Heart right ventricle (tissue), 16 donors: ENCODE measurements at regions not wholly inside any gene's neighbourhood (a gene's known extent, or its start where the extent isn't known, plus 50 kb on each side); places are given as distances from the start of the nearest gene placed in this dataset.

Source experiments
- ATAC-seq, 8 donors: fragments of 200-7000 bp; cut with Tn5 transposase; one replicate each; pipeline ENCODE4 v1.9.1; 2020; ENCODE audit warnings: mild to moderate bottlenecking in 8 of 8, moderate library complexity in 8 of 8, moderate number of reproducible peaks in 1 of 8
- DNase-seq, 2 donors: peaks; one replicate each; pipeline ENCODE4 v3.0.0-alpha.2; 2020
- H3K27ac ChIP-seq, 10 donors: fragments of 200-600 bp; sonication (generic) in 2 of 10; one replicate each; pipeline versions ENCODE4 v1.5.0 to v1.8.0; 2020 to 2022; ENCODE audit warnings: mild to moderate bottlenecking in 3 of 10
- H3K27me3 ChIP-seq, 7 donors: fragments of 200-600 bp; one replicate each; pipeline ENCODE4 v1.8.0; 2021 to 2022; ENCODE audit warnings: mild to moderate bottlenecking in 2 of 7
- H3K36me3 ChIP-seq, 9 donors: fragments of 200-600 bp; sonication (generic) in 1 of 9; one replicate each; pipeline versions ENCODE4 v1.5.0 to v1.8.0; 2020 to 2022; ENCODE audit warnings: mild to moderate bottlenecking in 2 of 9
- H3K4me1 ChIP-seq, 9 donors: fragments of 200-600 bp; sonication (generic) in 1 of 9; one replicate each; pipeline versions ENCODE4 v1.5.0 to v1.8.0; 2020 to 2022; ENCODE audit warnings: mild to moderate bottlenecking in 4 of 9
- H3K4me3 ChIP-seq, 10 donors: fragments of 200-600 bp; sonication (generic) in 2 of 10; one replicate each; pipeline versions ENCODE4 v1.5.0 to v1.8.0; 2020 to 2022; ENCODE audit warnings: mild to moderate bottlenecking in 7 of 10, moderate library complexity in 2 of 10
- H3K9me3 ChIP-seq, 11 donors: fragments of 200-600 bp in 10 of 11; sonication (generic) in 2 of 11; one replicate each; pipeline versions ENCODE4 v1.5.0 to v1.8.0; 2013 to 2022; ENCODE audit warnings: mild to moderate bottlenecking in 2 of 11, control low read depth in 1 of 11, moderate library complexity in 1 of 11
- CTCF ChIP-seq, 9 donors: fragments of 200-600 bp; sonication (generic) in 2 of 9; IDR thresholded peaks; one replicate each; pipeline versions ENCODE4 v1.5.0 to v1.8.0; 2021 to 2022; ENCODE audit warnings: antibody characterized with exemption in 9 of 9, mild to moderate bottlenecking in 5 of 9, moderate library complexity in 1 of 9
- WGBS, 2 donors: extraction: QIAGEN DNeasy Blood & Tissue Kit; methylation state at CpG; one replicate each; pipeline ENCODE4 v1.1.7; 2013; ENCODE audit warnings: inconsistent platforms in 1 of 2; 5-methylcytosine and 5-hydroxymethylcytosine counted together
- intact Hi-C, 10 donors: fragments of 100-400 bp; cut with DNase I; formaldehyde crosslinking; loops; one replicate each; pipeline versions ENCODE4 v1.11.1 to v1.14.2; 2022
- donor health status: Arrhythmogenic right ventricular cardiomyopathy.
- donor health status: ischemic (EF 13 %, LVEDD 7.1; RV severe dilation, severe dysfunction).
- donor health status: healthy with polysubstance abuse.
- donor health status: DM: no; HTN: yes; CAD: no.
- donor health status: DM: no; HTN: no; CAD: no.
- donor health status: ischemic (EF 25% LVEDD 6.9; RV normal size, moderate dysfunction).
- donor health status: ischemic (EF 25% LVEDD 5.7; RV mildly dilated, moderate dysfunction).
- donor health status: healthy.
- donor health status: DM: yes; HTN: yes; CAD: no.
- donor health status: Ischemic cardiomyopathy.
- donor health status: ischemic (EF 35%, LVEDD 5.7; RV mildly dilated, moderate dysfunction).
- donor health status: nonischemic (EF 11% LVEDD 7.7; RV severe dilation, severe dysfunction).
- donor health status: DM: yes; HTN: yes; CAD: no.
- donor health status: PGD.
- donor health status: ischemic (EF 29% LVEDD 5.4; RV normal size, mild dysfunction).
- donor health status: nonischemic (EF 23%, LVEDD 6.1; RV moderate dilation, normal function).

- ATAC-seq (no peak), DNase-seq (no peak)
- H3K9me3 ChIP-seq: peaks cover 0 to 4% (median 0%) of the 10 kb centered on the region in 11 donors
- H3K36me3 ChIP-seq: no peaks in the 10 kb centered on the region
- intact Hi-C loops: no loop called here
- H3K4me1 ChIP-seq: no peaks in the 10 kb centered on the region
- WGBS, 2 donors: 80 to 92% methylated on average over 1 of the region's 1 CpG
- H3K4me3 ChIP-seq: no peak overlapping the region
- H3K27me3 ChIP-seq: peaks cover 0 to 37% (median 7%) of the 10 kb centered on the region in 7 donors
- no peak for TF ChIP-seq CTCF (IDR thresholded peaks at IDR 0.05)
- no peak overlapping the region for H3K27ac ChIP-seq
Observed at GRCh38 chr11:13082588-13082987, 73.5 kb downstream of the RASSF10 start.

GRCh38 chr11:13090228-13090708 lies 81.2 kb downstream of the RASSF10 start:
- Histone ChIP-seq H3K4me3 (no peak overlapping the region), H3K27me3 (no peaks in the 10 kb centered on the region), H3K27ac (no peak overlapping the region), H3K9me3 (peaks cover 0 to 11% (median 0%) of the 10 kb centered on the region in 11 donors), H3K36me3 (no peaks in the 10 kb centered on the region), H3K4me1 (no peaks in the 10 kb centered on the region)
- no peak for TF ChIP-seq CTCF (IDR thresholded peaks at IDR 0.05)
- 54 to 74% methylated on average over 2 of the region's 2 CpGs for WGBS, 2 donors
- DNase-seq: no peak
- no peak for ATAC-seq
- intact Hi-C loops: no loop called here

GRCh38 chr11:13091373-13091772 lies 82.3 kb downstream of the RASSF10 start:
- DNase-seq (no peak), ATAC-seq (no peak)
- no peak overlapping the region for H3K4me3 ChIP-seq
- TF ChIP-seq CTCF (IDR thresholded peaks at IDR 0.05): no peak
- peaks cover 0 to 11% (median 0%) of the 10 kb centered on the region in 11 donors for H3K9me3 ChIP-seq
- intact Hi-C loops: no loop called here
- no peaks in the 10 kb centered on the region for H3K27me3 ChIP-seq
- H3K4me1 ChIP-seq: no peaks in the 10 kb centered on the region
- H3K27ac ChIP-seq: no peak overlapping the region
- H3K36me3 ChIP-seq: no peaks in the 10 kb centered on the region

GRCh38 chr11:13091804-13092203 lies 82.7 kb downstream of the RASSF10 start:
- Histone ChIP-seq H3K27me3 (no peaks in the 10 kb centered on the region), H3K9me3 (peaks cover 0 to 11% (median 0%) of the 10 kb centered on the region in 11 donors), H3K4me1 (no peaks in the 10 kb centered on the region), H3K4me3 (no peak overlapping the region), H3K27ac (no peak overlapping the region), H3K36me3 (no peaks in the 10 kb centered on the region)
- WGBS, 2 donors: 83 to 86% methylated on average over 1 of the region's 1 CpG
- TF ChIP-seq CTCF (IDR thresholded peaks at IDR 0.05): no peak
- DNase-seq: no peak
- ATAC-seq: no peak
- intact Hi-C loops: no loop called here
